ENCODE measurements at regions not wholly inside any gene's neighbourhood (a gene's known extent, or its start where the extent isn't known, plus 50 kb on each side); places are given as distances from the start of the nearest gene placed in this dataset.

GRCh38 chrX:99705701-99706100, 704.4 kb downstream of the PCDH19 start:
- peak; percentile 73 for DNase-seq

GRCh38 chrX:99703473-99703872, 706.6 kb downstream of the PCDH19 start:
- DNase-seq, result peak; percentile 30

DNA sequence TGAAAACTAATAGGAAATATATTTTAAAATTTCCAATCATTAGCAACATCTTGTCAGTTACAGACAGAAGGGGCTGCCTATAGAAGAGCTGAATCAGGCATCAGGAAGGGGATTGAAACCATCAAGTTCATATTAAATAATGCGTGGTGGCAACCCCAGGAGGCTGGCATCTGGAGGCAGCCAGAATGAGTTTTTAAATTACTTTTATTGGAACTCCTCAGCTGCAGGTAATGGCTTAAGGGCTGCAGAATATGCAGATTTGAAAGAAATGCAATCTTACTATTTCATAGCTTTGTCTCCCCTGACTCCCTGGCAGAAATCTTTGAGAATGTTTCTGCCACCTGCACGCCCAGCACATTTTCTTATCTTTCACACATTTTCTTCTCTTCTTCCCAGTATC, 711.6 kb downstream of the PCDH19 start:
- DNase-seq, result no peak

DNA sequence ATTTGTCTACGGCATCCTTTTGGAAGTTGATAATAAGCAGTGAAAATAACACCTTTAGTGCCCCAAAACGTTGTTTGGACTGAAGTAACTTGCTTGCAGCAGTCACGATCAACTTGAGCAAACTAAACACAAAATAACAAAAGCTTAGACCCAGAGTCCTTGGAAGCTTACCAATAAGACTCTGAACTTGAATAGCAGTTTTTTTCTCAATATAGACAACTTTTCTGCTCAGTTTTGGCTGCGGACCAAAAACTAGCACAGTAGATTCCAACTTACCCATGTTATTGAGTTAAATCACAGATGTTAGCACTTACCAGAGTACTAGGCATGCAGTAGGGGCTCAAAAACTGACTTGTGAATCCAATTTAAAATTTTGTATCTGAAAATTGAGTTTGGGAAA, 746.9 kb downstream of the PCDH19 start:
- peak; percentile 2 for DNase-seq

DNA sequence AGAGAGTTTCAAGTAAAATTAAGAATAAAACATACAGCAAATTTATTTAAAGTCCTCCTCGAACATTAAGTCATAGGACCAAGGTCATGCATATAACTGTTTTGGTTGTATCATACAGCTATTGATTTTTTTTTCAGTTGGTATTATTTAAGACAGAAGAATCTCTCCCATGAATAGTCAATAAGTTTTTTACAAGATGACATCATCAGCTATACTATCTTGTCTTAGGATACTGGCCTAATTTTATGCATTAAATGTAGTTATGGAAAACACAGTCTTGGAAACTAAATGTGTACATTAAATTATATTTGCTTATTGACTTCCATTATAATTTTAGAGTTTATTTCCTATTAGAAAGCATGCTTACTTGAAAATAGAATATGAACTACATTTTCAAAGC, 755.9 kb downstream of the PCDH19 start:
- DNase-seq, result no peak

DNA sequence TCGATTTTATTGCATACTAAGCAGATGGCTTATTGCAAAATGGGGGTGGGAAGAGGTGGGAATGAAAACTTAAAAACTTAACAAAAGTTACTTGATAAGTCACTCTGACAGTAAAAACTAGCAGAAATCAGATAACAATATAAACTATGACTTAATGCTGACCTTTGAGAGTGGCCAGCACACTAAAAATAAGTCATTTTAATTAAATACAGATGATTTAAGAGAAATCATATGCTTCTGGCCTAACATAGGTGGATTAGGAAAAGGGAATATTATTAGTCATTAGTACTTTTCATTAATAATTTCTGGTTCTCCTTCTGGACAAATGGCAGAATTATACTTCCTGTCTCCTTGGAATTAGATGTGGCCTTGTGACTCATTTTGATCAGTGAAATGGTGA, 756.7 kb downstream of the PCDH19 start:
- DNase-seq, result no peak

DNA sequence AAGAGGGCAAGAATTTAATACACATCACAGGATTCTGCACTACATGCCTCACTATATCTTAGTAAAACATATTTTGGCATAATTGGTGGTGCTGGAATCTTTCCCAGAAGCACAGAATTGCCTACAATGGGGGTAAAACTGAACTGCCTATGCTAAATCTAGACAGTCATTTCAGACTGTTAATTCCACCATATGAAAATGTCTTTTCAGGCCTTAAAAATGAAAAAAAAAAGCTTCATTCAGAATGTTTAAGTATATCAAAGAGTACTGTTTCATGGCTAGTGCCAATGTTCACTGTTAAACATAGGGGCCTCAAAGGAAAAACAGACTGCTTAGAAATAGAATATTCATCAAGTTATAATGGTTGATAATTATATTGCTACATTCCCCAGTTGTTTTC, 797.0 kb downstream of the PCDH19 start:
- no peak for DNase-seq

DNA sequence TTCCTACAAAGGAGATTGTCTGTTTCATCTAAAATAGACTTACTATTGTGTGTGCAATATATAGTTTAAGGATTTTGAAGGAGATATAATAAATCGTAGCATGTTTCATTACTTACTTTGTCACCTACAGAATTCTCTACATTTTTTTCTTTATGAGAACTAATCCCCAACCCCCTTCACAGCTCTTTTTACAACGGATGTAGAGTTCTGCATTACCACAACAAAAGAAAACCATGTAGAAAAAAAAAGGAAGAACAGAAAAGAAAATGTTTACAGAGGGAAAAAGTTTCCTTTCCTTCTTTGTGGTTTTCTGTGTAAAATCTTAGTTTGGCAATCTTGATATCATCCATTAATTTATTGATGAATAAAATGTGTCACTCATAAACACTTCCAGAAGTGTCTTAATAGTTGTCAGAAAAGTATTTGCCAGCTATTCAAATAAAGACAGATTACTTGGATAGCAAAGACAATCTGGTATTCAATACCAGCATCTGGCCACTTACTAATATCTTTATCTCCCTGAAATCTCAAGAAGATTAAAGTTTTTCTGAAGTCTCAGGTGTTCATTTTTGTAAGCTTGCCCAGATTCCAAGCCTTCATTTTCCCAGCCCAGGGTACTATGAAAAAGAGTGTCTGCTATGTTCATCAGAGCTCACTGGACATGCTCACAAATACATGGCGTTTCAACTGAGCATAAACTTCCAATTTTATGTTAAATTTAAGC, 806.8 kb downstream of the PCDH19 start:
- no peak for DNase-seq

- no peak for DNase-seq
These were observed 808.0 kb downstream of the PCDH19 start for GRCh38 chrX:99602107-99602506.

- DNase-seq, result no peak
These were observed 821.1 kb downstream of the PCDH19 start for GRCh38 chrX:99588936-99589335.

GRCh38 chrX:99572711-99573110, 837.4 kb downstream of the PCDH19 start:
- DNase-seq, result no peak

DNA sequence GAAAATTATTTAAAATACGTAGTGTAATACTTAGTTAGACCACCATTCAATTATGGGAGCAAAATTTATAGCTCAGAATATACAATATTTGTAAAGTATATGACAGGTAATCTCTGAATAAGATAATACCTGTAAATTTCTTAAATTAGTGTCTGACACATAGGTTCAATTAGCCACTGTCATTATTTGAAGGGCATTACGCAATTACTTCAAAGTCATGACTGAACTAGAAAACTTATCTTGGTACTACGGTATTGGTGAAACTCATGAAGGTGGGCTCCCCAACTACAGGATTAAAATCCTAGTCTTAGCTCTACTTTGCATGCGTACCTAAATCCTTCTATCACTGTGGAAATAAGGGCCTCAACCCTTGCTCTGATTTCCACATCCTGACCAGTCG, 860.7 kb downstream of the PCDH19 start:
- DNase-seq, result no peak

DNA sequence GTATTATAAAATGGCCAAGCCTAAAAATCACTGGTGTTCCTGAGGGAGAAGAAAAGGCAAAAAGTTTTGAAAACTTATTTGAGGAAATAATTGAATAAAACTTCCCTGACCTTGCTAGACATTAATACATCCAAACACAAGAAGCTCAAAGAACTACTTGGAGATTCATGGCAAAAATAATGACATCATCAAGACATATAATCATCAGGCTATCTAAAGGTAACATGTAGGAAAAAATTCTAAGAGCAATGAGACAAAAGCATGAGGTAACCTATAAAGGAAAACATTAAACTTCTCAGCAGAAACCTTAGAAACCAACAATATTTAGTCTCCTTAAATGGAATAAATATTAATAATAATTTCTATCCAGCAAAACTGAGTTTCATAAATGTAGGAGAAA, 887.6 kb downstream of the PCDH19 start:
- DNase-seq, result no peak

DNA sequence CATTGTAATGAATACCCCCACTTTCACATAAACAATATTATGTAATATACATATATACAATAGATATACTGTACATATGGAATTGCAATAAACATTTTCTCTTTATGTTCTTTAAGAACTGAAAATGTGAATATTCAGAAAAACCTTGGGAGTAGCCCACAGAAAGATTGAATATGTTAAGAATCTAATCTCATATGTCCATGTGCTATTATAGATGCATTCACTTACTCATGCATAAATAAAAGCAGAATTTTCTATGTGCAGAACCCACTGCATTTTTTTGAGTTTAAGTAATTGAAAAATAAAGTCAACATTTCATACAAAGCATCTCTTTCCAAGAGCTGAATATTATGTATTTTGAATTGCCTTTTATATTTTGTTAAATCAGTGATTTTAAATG, 902.3 kb downstream of the PCDH19 start:
- DNase-seq, result no peak

DNA sequence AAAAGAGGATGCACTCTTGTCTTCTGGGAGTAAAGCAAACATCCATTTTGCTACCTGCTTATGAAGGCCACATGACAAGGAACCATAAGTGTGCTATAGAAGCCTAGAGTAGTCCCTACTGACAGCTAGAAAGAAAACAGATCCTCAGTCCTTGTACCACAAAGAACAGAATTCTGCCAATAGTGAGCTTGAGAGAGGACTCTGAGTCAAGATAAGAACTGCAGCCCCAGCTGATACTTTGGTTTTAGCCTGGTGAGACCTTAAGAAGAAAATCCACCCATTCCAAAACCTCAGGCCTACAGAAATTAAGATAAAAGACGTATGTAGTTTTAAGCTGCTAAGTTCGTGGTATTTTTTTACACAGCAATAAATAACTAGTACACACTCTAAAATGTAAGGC, 914.6 kb downstream of the PCDH19 start:
- DNase-seq, result no peak

- DNase-seq, result no peak
These were observed 915.4 kb downstream of the PCDH19 start for GRCh38 chrX:99494668-99495067.

DNA sequence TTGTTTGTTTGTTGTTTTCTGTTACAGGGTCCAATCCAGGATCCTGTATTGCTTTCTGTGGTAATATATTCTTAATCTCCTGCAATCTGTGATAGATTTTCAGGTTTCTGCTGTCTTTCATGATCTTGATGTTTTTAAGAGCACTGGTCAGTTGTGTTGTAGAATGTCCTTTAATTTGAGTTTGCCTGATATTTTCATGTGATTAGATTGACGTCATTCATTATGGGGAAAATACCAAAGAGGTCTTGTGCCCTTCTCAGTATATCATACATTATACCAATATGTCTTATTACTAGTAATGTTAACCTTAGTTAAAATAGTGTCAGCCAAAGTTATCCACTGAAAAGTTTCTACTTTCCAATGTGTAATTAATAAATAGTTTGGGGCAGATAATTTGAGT, 929.3 kb downstream of the PCDH19 start:
- DNase-seq, result no peak

DNA sequence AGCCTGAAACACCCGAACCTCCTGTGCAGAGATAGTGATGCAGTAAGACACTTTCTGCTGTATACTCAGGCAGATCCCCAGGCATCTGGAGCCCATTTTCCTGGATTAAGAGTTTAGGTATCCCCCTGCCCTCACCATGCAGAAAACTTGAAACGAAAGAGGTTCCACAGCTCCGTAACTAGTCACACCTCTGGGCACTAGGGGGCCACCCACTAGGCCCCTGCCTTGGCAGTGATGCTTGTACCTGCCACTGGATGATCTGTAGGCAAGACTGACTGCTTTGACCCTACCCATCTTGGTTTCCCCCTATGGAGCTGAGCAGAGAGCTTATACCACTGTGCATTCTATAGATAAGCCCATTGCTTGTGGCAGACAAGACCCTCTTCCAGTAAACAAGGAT, 940.6 kb downstream of the PCDH19 start:
- no peak for DNase-seq

- DNase-seq, result no peak
These were observed 941.1 kb downstream of the PCDH19 start for GRCh38 chrX:99468993-99469392.

- DNase-seq, result no peak
These were observed 948.9 kb downstream of the PCDH19 start for GRCh38 chrX:99461223-99461622.

- no peak for DNase-seq
These were observed 964.7 kb downstream of the PCDH19 start for GRCh38 chrX:99445336-99445735.

GRCh38 chrX:99421796-99422195, 988.3 kb downstream of the PCDH19 start:
- no peak for DNase-seq

- DNase-seq, result no peak
These were observed 994.6 kb downstream of the PCDH19 start for GRCh38 chrX:99415470-99415869.

- DNase-seq, result no peak
These were observed 996.8 kb downstream of the PCDH19 start for GRCh38 chrX:99413317-99413716.

GRCh38 chrX:99398545-99398944, 1011.5 kb downstream of the PCDH19 start:
- DNase-seq, result no peak

DNA sequence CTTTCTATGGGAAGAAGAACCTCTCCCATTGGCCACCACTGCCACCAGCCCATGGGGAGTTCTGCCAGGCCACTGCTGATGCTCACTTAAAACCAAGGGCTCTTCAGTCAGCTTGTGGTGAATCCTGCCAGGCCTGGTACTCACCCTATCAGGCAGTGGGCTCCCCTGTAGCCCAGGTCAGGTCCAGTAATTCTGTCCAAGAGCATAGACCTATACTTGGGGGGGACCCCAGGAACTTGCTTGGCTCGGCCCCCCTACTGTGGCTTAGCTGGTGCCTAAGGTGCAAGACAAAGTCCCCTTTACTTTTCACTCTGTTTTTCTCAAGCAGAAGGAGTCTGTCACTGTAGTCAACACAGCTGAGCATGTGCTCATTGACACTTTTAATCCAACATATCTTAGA, 1012.2 kb downstream of the PCDH19 start:
- DNase-seq, result no peak

All from fibroblast of upper back skin (primary cell).